HT-29 (cell line): ENCODE measurements at regions not wholly inside any gene's neighbourhood (a gene's known extent, or its start where the extent isn't known, plus 50 kb on each side); places are given as distances from the start of the nearest gene placed in this dataset.

Experiments
- DNase-seq: peaks from one replicate; pipeline ENCODE4 v3.0.0-alpha.2; 2015; ENCODE audit warnings: low spot score

- no peak for DNase-seq
Measured at GRCh38 chr16:51085271-51085670, 65.8 kb downstream of the SALL1 start.

GRCh38 chr16:51084074-51084928, 66.8 kb downstream of the SALL1 start:
- DNase-seq, result no peak

GRCh38 chr16:51072591-51072990, 78.5 kb downstream of the SALL1 start:
- DNase-seq, result no peak

GRCh38 chr16:51071326-51071725, 79.7 kb downstream of the SALL1 start:
- DNase-seq, result no peak

GRCh38 chr16:51067352-51067751, 83.7 kb downstream of the SALL1 start:
- DNase-seq, result no peak

GRCh38 chr16:51062039-51062438, 89.0 kb downstream of the SALL1 start:
- no peak for DNase-seq

GRCh38 chr16:51061328-51061727, 89.7 kb downstream of the SALL1 start:
- DNase-seq, result no peak

- DNase-seq, result no peak
Measured at GRCh38 chr16:51057969-51058337, 93.1 kb downstream of the SALL1 start.

GRCh38 chr16:51057102-51057793, 93.8 kb downstream of the SALL1 start:
- no peak for DNase-seq

GRCh38 chr16:51056331-51056730, 94.7 kb downstream of the SALL1 start:
- no peak for DNase-seq

- DNase-seq, result no peak
Measured at GRCh38 chr16:51055434-51055833, 95.6 kb downstream of the SALL1 start.

- DNase-seq, result no peak
Measured at GRCh38 chr16:51053775-51054174, 97.3 kb downstream of the SALL1 start.

- no peak for DNase-seq
Measured at GRCh38 chr16:51051671-51052070, 99.4 kb downstream of the SALL1 start.

GRCh38 chr16:51050377-51050706, 100.7 kb downstream of the SALL1 start:
- no peak for DNase-seq

- no peak for DNase-seq
Measured at GRCh38 chr16:51049678-51050376, 101.2 kb downstream of the SALL1 start.

GRCh38 chr16:51049276-51049675, 101.8 kb downstream of the SALL1 start:
- DNase-seq, result no peak

- no peak for DNase-seq
Measured at GRCh38 chr16:51048544-51048943, 102.5 kb downstream of the SALL1 start.

GRCh38 chr16:51045794-51046193, 105.3 kb downstream of the SALL1 start:
- DNase-seq, result no peak

GRCh38 chr16:51045186-51045585, 105.9 kb downstream of the SALL1 start:
- no peak for DNase-seq

GRCh38 chr16:51041546-51041945, 109.5 kb downstream of the SALL1 start:
- DNase-seq, result no peak

- no peak for DNase-seq
Measured at GRCh38 chr16:51040637-51041036, 110.4 kb downstream of the SALL1 start.

- no peak for DNase-seq
Measured at GRCh38 chr16:51039638-51040331, 111.3 kb downstream of the SALL1 start.
